Daoy (cell line): ENCODE measurements at regions not wholly inside any gene's neighbourhood (a gene's known extent, or its start where the extent isn't known, plus 50 kb on each side); places are given as distances from the start of the nearest gene placed in this dataset.

Experiments
- DNase-seq: peaks from one replicate; pipeline ENCODE4 v3.0.0-alpha.2; 2015; ENCODE audit warnings: low read depth

DNA sequence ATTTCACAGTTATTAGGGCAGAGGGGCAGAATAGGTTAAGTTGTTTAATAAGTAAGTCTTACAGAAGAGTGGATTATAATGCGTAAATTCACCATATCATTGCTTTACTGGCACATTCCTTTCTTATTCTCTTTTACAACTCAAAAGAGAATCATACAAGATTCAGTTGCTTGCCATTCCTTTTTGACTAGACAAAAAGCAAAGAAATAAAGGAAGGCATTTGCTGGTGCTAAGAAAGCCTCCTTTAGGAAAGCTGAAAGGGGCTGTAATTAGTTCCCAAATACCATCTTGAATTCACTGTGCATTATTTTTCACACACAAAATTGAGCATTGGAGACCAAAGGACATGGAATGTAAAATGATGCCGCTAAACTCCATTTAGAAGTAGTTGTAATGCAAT, 499.3 kb downstream of the NXPH1 start:
- no peak for DNase-seq

DNA sequence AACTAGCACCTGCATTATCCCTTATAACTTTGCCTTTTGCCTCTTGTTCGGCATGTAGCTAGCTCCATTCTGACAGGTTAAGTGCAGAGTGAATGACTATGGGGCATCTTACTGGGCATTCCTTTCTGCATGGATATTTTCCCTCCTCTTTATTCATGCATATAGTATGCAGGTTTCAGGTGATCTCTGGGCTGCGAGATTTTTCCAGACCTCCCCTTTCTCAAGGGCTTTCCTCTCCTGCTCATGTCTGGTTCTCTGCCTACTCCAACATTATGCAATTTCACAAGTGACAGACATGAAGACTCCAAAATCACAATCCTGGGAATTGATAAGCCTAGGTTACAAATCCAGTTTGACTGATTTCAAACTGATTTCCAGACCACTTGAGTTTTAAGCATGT, 503.8 kb downstream of the NXPH1 start:
- no peak for DNase-seq

DNA sequence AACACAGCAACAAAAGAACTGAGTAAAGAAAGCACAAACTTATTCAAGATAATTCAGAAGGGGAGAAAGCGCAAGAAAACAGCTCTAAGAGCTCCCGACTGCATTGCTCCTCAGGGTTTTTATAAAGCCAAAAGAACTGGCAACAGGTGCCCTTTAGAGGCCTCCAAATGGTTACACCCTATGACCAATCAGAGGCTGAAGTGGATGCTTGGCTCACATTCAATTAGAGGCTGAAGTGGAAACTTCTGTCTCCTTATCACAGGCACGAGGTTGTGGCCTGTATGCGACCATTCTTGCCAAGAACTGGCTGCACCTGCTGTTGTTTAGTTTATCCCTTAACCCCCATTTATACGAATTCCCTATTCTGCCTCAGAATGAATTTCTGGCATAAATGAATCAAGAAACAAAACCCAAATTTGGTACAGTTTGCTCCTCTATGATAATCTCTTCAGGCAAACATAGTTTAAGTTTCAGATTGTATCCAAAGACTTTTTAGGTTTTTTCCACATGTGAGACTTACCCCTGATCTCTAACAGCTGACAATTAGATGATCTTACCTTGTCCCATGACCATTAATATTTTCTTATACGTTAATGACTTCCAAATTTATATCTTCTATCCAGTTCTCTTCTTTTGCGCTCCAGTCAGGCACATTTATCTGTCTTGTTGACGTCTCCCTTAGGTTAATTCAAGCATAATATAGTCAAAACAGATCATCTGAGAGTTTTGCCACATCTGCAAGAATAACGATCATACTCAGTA, 504.8 kb downstream of the NXPH1 start:
- DNase-seq, result no peak

- no peak for DNase-seq
These were observed 506.0 kb downstream of the NXPH1 start for GRCh38 chr7:8939446-8939845.

DNA sequence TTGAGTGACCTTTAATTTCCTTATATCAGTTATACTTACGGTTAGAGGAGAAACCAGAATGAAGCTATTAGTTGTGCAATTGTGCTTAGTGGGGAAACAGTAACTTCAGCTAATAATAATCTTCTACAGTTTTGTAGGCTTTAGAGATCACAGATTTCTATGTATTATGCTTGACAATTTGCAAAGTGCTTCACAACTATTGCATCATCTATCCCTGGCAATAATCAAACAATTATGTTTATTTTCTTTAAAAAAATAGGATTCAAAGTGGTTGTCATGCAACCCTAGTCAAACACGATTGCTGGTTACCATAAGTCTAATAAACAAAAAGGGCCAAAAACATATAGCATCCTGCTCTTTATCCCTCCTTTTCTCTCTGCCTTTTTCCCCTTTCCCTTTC, 530.3 kb downstream of the NXPH1 start:
- DNase-seq, result no peak

DNA sequence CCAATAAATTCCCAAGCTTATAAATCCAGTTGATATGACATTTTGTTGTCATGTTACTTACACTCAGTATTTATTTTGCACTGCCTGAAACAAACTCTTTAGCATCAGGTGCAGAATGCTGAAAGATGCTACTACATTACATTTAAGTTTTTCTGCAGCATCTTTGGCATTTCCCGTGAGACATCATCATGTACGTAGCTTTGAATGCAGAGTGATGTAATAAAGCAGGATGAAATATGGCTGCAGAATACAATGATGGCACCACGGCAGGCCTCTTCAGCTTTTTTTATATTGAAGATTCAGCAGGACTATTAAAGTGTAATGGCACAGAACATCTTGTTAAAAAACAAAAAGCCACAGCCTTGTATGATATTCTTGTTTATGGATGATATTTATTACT, 531.8 kb downstream of the NXPH1 start:
- no peak for DNase-seq

DNA sequence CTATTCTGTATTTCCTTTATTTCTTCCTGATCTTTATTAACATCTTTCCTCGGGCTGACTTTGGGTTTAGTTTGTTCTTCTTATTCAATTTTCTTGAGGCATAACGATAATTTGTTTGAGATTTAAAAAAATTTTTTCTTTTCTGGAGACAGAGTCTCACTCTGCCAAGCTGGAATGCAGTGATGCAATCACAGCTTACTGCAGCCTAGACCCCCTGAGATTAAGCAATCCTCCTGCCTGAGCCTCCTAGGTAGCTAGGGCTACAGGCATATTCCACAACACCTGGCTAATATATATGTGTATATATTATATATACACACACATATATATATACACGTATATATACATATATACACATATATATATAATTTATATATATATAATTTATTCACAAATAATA, 540.2 kb downstream of the NXPH1 start:
- no peak for DNase-seq

DNA sequence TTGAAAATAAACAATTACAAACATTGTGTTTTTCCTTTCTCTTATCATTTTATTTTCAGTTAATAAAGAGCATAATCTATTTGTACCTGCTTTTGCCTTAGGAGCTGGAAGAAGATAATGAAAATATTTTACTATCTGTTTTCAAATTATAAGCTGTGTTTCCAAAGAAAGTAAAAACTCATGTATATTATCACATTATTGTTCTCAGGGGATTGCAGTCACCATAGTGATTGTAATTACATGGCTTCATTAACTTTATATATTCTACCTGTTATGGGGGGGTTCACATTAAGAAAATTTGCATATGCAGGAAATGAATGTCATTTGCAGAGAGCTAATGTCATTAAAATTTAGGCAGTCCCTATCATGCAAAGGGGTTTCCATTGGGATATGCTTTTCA, 542.3 kb downstream of the NXPH1 start:
- DNase-seq, result no peak

GRCh38 chr7:8982338-8982992, 549.1 kb downstream of the NXPH1 start:
- no peak for DNase-seq

GRCh38 chr7:8985255-8985654, 551.8 kb downstream of the NXPH1 start:
- no peak for DNase-seq

DNA sequence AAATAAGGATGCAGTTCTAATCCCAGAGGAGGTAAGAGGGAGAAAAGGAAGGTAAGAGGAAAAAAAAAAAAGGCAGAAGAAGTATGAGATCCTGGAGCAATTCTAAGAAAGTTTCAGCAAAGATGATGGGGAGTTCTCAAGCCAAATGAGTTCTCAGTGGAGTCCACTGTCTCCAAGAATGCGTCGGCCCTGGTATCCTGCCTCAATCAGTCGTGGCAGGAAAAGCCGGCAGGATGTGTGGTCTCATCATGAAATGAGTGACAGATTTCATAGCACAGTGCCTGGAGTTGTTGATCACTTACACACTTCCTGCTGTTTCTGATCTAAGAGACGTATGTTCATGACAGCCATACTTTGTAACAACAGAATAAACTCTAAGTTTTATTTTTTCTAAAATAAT, 554.9 kb downstream of the NXPH1 start:
- DNase-seq, result no peak

DNA sequence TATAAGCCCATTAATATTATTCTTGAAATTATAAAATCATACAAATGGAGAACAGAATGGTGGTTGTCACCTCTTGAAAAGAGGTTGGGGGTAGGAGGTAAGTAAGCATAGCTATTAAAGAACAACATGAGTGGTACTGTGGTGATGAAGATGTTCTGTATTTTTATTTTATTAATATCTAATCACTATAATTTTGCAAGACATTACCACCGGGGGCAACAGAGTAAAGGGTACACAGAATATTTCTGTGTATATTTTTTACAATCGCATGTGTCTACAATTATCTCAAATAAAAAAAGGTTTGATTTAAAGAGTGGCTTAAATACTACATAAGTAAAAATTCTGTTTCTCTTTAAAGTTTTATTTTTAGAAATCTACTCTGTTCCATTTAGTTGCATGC, 557.8 kb downstream of the NXPH1 start:
- no peak for DNase-seq

GRCh38 chr7:8998762-8999161, 565.4 kb downstream of the NXPH1 start:
- no peak for DNase-seq

GRCh38 chr7:9013940-9014339, 580.5 kb downstream of the NXPH1 start:
- no peak for DNase-seq

DNA sequence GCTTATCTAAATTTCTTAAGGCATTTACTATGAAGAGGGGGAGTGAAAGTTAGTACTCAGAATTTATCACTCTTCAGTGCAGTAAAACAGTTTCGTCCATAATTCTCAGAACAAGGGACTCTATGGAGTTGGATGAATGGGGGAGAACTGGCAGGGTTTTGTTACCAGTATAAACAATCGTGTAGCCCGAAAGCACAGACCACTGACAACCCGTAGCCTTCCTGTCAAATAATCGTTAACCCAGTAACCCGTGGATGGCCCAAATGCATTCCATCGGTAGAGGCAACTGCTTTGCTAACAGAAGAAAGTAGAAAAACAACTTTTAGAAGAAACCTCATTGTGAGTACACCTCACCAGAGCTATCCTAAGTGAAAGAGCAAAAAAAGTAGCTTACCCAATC, 583.9 kb downstream of the NXPH1 start:
- no peak for DNase-seq

- DNase-seq, result no peak
These were observed 589.0 kb downstream of the NXPH1 start for GRCh38 chr7:9022456-9022855.

DNA sequence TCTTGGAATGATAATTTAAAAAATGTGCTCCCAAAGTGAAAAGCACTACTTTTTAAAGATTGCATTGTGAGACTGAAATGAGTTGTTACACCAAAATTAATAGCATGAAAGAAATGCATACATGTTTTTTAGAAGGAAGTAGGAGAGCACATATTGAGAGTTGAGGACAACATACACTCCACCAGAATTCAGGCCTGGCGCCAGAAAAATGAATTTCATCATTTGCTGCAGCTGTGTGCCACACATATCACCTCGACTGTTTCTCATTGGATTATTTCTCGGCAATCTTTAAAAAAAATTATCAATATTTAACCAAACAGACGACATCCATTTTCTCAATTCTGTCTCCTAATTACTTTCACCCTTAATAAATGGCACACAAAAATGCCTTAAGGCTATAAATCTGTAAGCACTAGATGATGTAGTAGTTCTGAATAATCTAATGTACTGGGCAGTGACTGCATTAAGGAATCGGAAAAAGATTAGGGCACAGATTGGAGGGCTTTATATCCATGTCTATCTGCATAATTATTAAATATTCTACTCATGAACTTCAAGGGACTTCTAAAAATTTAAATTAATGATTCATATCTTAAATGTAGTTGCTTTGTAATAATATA, 590.4 kb downstream of the NXPH1 start:
- no peak for DNase-seq

- no peak for DNase-seq
These were observed 592.7 kb downstream of the NXPH1 start for GRCh38 chr7:9026121-9026520.

- no peak for DNase-seq
These were observed 594.6 kb downstream of the NXPH1 start for GRCh38 chr7:9028012-9028411.

GRCh38 chr7:9029681-9030530, 596.5 kb downstream of the NXPH1 start:
- no peak for DNase-seq

- DNase-seq, result no peak
These were observed 597.6 kb downstream of the NXPH1 start for GRCh38 chr7:9030976-9031375.

DNA sequence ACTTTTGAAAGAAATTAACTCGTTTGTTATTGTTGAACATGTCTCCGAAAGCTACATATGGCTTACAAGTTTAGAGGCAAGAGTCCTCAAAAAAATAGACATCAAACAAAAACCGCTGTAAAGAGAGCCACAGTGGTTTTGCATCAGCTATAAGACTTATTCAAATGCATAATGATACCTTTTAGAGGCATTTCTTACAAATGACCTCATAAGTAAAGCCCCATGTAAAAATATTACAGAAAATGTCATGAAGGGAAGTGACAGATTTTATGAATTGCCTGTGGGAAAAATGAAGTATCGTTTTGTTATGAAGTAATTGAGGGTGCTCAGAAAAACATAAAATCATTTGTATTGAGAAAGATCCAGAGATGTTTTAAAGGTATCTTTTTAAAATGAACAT, 598.0 kb downstream of the NXPH1 start:
- no peak for DNase-seq
